ENCODE measurements at regions not wholly inside any gene's neighbourhood (a gene's known extent, or its start where the extent isn't known, plus 50 kb on each side); places are given as distances from the start of the nearest gene placed in this dataset.

GRCh38 chr10:30256084-30256483, 93.0 kb downstream of the MTPAP start:
- H3K9ac ChIP-seq (ENCODE audit: low read depth in 1 of 3, low read length in 3 of 3) = no peak overlapping the region
- no peaks in the 10 kb centered on the region for H3K27me3 ChIP-seq (ENCODE audit: control insufficient read depth in 3 of 3, insufficient read depth in 3 of 3, low read length in 3 of 3)
- H3K4me1 ChIP-seq (ENCODE audit: control insufficient read depth in 3 of 3, insufficient read depth in 3 of 3, low read length in 3 of 3) = no peaks in the 10 kb centered on the region
- H3K27ac ChIP-seq (ENCODE audit: low read depth, low read length) = no peak overlapping the region
- H3K4me3 ChIP-seq (ENCODE audit: low read length in 3 of 3) = no peak overlapping the region
- H3K9me3 ChIP-seq (ENCODE audit: control insufficient read depth in 3 of 3, low read length in 3 of 3) = peaks cover 0 to 2% (median 2%) of the 10 kb centered on the region in 3 donors
- no peaks in the 10 kb centered on the region for H3K36me3 ChIP-seq (ENCODE audit: control insufficient read depth in 3 of 3, insufficient read depth in 3 of 3, low read length in 3 of 3)

DNA sequence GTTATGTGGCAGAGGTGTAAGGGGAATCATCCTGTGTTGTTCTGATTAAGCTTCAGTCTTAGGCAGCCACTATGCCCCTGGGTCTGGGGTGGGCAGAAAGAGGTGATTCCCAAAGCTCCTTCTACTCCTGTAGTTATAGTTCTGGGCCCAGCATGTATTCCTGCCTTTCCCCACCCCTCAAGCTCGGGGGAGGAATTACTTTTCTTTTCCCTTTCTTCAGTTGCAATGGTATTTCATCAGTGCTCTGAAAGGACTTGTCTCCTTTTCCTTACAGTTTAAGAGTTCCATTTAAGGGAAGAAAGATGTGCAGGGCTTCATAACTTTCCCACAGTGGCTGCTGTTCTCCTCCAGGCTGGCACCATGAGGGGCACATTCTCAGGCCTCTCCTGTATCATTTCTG, 94.2 kb downstream of the MTPAP start:
- Histone ChIP-seq H3K4me1 (ENCODE audit: control insufficient read depth in 3 of 3, insufficient read depth in 3 of 3, low read length in 3 of 3) (no peaks in the 10 kb centered on the region), H3K27me3 (ENCODE audit: control insufficient read depth in 3 of 3, insufficient read depth in 3 of 3, low read length in 3 of 3) (no peaks in the 10 kb centered on the region), H3K27ac (ENCODE audit: low read depth, low read length) (no peak overlapping the region), H3K4me3 (ENCODE audit: low read length in 3 of 3) (no peak overlapping the region), H3K9ac (ENCODE audit: low read depth in 1 of 3, low read length in 3 of 3) (no peak overlapping the region), H3K9me3 (ENCODE audit: control insufficient read depth in 3 of 3, low read length in 3 of 3) (peaks cover 0 to 2% (median 2%) of the 10 kb centered on the region in 3 donors), H3K36me3 (ENCODE audit: control insufficient read depth in 3 of 3, insufficient read depth in 3 of 3, low read length in 3 of 3) (no peaks in the 10 kb centered on the region)

- H3K4me1 ChIP-seq (ENCODE audit: control insufficient read depth in 3 of 3, insufficient read depth in 3 of 3, low read length in 3 of 3) = no peaks in the 10 kb centered on the region
- H3K27me3 ChIP-seq (ENCODE audit: control insufficient read depth in 3 of 3, insufficient read depth in 3 of 3, low read length in 3 of 3) = no peaks in the 10 kb centered on the region
- H3K36me3 ChIP-seq (ENCODE audit: control insufficient read depth in 3 of 3, insufficient read depth in 3 of 3, low read length in 3 of 3) = no peaks in the 10 kb centered on the region
- no peak overlapping the region for H3K9ac ChIP-seq (ENCODE audit: low read depth in 1 of 3, low read length in 3 of 3)
- H3K9me3 ChIP-seq (ENCODE audit: control insufficient read depth in 3 of 3, low read length in 3 of 3) = no peaks in the 10 kb centered on the region
- no peak overlapping the region for H3K27ac ChIP-seq (ENCODE audit: low read depth, low read length)
- H3K4me3 ChIP-seq (ENCODE audit: low read length in 3 of 3) = no peak overlapping the region
Observed at GRCh38 chr10:30248728-30249127, 100.3 kb downstream of the MTPAP start.

DNA sequence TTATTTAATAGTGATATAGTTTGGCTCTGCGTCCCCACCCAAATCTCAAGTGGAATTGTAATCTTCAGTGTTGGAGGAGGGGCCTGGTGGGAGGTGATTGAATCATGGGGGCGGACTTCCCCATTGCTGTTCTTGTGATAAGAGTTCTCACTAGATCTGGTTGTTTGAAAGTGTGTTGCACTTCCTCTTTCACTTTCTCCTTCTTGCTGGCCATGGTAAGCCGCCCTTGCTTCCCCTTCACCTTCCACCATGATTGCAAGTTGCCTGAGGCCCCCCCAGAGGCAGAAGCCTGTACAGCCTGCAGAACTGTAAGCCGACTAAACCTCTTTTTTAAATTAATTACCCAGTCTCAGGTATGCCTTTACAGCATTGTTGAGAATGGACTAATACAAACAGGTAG, 101.4 kb downstream of the MTPAP start:
- Histone ChIP-seq H3K9ac (ENCODE audit: low read depth in 1 of 3, low read length in 3 of 3) (no peak overlapping the region), H3K27ac (ENCODE audit: low read depth, low read length) (no peak overlapping the region), H3K27me3 (ENCODE audit: control insufficient read depth in 3 of 3, insufficient read depth in 3 of 3, low read length in 3 of 3) (no peaks in the 10 kb centered on the region), H3K9me3 (ENCODE audit: control insufficient read depth in 3 of 3, low read length in 3 of 3) (no peaks in the 10 kb centered on the region), H3K4me1 (ENCODE audit: control insufficient read depth in 3 of 3, insufficient read depth in 3 of 3, low read length in 3 of 3) (no peaks in the 10 kb centered on the region), H3K36me3 (ENCODE audit: control insufficient read depth in 3 of 3, insufficient read depth in 3 of 3, low read length in 3 of 3) (no peaks in the 10 kb centered on the region), H3K4me3 (ENCODE audit: low read length in 3 of 3) (no peak overlapping the region)

DNA sequence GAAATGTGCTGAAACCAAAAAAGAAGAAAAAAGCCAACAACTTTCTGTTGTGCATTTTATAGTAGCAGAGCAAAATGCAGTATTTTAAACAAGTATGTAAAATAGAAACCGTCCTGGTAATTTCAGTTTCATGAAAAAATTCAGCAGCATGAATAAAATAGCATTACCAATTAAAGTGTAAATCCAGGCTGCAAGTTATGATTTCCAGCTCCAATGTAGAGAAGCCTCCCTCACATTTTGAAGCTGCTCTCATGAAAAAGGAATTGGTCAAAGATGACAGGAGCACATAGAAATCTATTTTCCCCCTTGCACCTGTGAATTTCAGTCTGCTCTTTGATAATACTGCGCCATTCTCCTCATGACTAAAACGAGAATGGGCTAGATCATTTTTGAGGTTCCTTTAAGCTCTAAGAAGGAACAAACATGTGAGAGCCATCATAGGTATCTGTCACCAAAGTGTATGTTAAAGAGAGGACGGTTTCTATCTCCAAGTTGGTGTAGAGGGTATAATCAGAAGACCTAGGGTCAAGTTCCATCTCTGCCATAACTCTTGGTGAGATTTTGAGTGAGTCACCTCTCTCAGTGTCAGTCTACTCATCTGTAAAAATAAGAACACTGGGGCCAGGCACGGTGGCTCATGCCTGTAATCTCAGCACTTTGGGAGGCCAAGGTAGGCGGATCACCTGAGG, 107.5 kb downstream of the MTPAP start:
- Histone ChIP-seq H3K4me1 (ENCODE audit: control insufficient read depth in 3 of 3, insufficient read depth in 3 of 3, low read length in 3 of 3) (peaks cover 0 to 2% (median 0%) of the 10 kb centered on the region in 3 donors), H3K4me3 (ENCODE audit: low read length in 3 of 3) (no peak overlapping the region)

GRCh38 chr10:30238836-30239235, 110.2 kb downstream of the MTPAP start:
- Histone ChIP-seq H3K27ac (ENCODE audit: low read depth, low read length) (no peak overlapping the region), H3K36me3 (ENCODE audit: control insufficient read depth in 3 of 3, insufficient read depth in 3 of 3, low read length in 3 of 3) (no peaks in the 10 kb centered on the region), H3K9me3 (ENCODE audit: control insufficient read depth in 3 of 3, low read length in 3 of 3) (no peaks in the 10 kb centered on the region), H3K4me1 (ENCODE audit: control insufficient read depth in 3 of 3, insufficient read depth in 3 of 3, low read length in 3 of 3) (peaks cover 0 to 2% (median 0%) of the 10 kb centered on the region in 3 donors), H3K4me3 (ENCODE audit: low read length in 3 of 3) (no peak overlapping the region), H3K27me3 (ENCODE audit: control insufficient read depth in 3 of 3, insufficient read depth in 3 of 3, low read length in 3 of 3) (no peaks in the 10 kb centered on the region), H3K9ac (ENCODE audit: low read depth in 1 of 3, low read length in 3 of 3) (no peak overlapping the region)

More for the DNA sequence above, 107.5 kb downstream of the MTPAP start:
- Histone ChIP-seq H3K9me3 (ENCODE audit: control insufficient read depth in 3 of 3, low read length in 3 of 3) (no peaks in the 10 kb centered on the region), H3K27me3 (ENCODE audit: control insufficient read depth in 3 of 3, insufficient read depth in 3 of 3, low read length in 3 of 3) (no peaks in the 10 kb centered on the region), H3K27ac (ENCODE audit: low read depth, low read length) (no peak overlapping the region), H3K36me3 (ENCODE audit: control insufficient read depth in 3 of 3, insufficient read depth in 3 of 3, low read length in 3 of 3) (no peaks in the 10 kb centered on the region), H3K9ac (ENCODE audit: low read depth in 1 of 3, low read length in 3 of 3) (no peak overlapping the region)

- H3K4me3 ChIP-seq (ENCODE audit: low read length in 3 of 3) = no peak overlapping the region
- no peaks in the 10 kb centered on the region for H3K27me3 ChIP-seq (ENCODE audit: control insufficient read depth in 3 of 3, insufficient read depth in 3 of 3, low read length in 3 of 3)
- H3K4me1 ChIP-seq (ENCODE audit: control insufficient read depth in 3 of 3, insufficient read depth in 3 of 3, low read length in 3 of 3) = no peaks in the 10 kb centered on the region
- H3K9ac ChIP-seq (ENCODE audit: low read depth in 1 of 3, low read length in 3 of 3) = no peak overlapping the region
- H3K36me3 ChIP-seq (ENCODE audit: control insufficient read depth in 3 of 3, insufficient read depth in 3 of 3, low read length in 3 of 3) = no peaks in the 10 kb centered on the region
- H3K9me3 ChIP-seq (ENCODE audit: control insufficient read depth in 3 of 3, low read length in 3 of 3) = no peaks in the 10 kb centered on the region
- H3K27ac ChIP-seq (ENCODE audit: low read depth, low read length) = no peak overlapping the region
Observed at GRCh38 chr10:30233186-30233959, 115.7 kb downstream of the MTPAP start.

- Histone ChIP-seq H3K36me3 (ENCODE audit: control insufficient read depth in 3 of 3, insufficient read depth in 3 of 3, low read length in 3 of 3) (no peaks in the 10 kb centered on the region), H3K27ac (ENCODE audit: low read depth, low read length) (no peak overlapping the region), H3K27me3 (ENCODE audit: control insufficient read depth in 3 of 3, insufficient read depth in 3 of 3, low read length in 3 of 3) (no peaks in the 10 kb centered on the region), H3K9ac (ENCODE audit: low read depth in 1 of 3, low read length in 3 of 3) (no peak overlapping the region), H3K9me3 (ENCODE audit: control insufficient read depth in 3 of 3, low read length in 3 of 3) (no peaks in the 10 kb centered on the region), H3K4me1 (ENCODE audit: control insufficient read depth in 3 of 3, insufficient read depth in 3 of 3, low read length in 3 of 3) (peaks cover 0 to 3% (median 0%) of the 10 kb centered on the region in 3 donors), H3K4me3 (ENCODE audit: low read length in 3 of 3) (no peak overlapping the region)
Observed at GRCh38 chr10:30231709-30232108, 117.4 kb downstream of the MTPAP start.

GRCh38 chr10:30231071-30231652, 117.9 kb downstream of the MTPAP start:
- peaks cover 0 to 3% (median 0%) of the 10 kb centered on the region in 3 donors for H3K4me1 ChIP-seq (ENCODE audit: control insufficient read depth in 3 of 3, insufficient read depth in 3 of 3, low read length in 3 of 3)
- no peaks in the 10 kb centered on the region for H3K36me3 ChIP-seq (ENCODE audit: control insufficient read depth in 3 of 3, insufficient read depth in 3 of 3, low read length in 3 of 3)
- H3K27me3 ChIP-seq (ENCODE audit: control insufficient read depth in 3 of 3, insufficient read depth in 3 of 3, low read length in 3 of 3) = no peaks in the 10 kb centered on the region
- H3K27ac ChIP-seq (ENCODE audit: low read depth, low read length) = no peak overlapping the region
- H3K4me3 ChIP-seq (ENCODE audit: low read length in 3 of 3) = no peak overlapping the region
- no peaks in the 10 kb centered on the region for H3K9me3 ChIP-seq (ENCODE audit: control insufficient read depth in 3 of 3, low read length in 3 of 3)
- no peak overlapping the region for H3K9ac ChIP-seq (ENCODE audit: low read depth in 1 of 3, low read length in 3 of 3)

DNA sequence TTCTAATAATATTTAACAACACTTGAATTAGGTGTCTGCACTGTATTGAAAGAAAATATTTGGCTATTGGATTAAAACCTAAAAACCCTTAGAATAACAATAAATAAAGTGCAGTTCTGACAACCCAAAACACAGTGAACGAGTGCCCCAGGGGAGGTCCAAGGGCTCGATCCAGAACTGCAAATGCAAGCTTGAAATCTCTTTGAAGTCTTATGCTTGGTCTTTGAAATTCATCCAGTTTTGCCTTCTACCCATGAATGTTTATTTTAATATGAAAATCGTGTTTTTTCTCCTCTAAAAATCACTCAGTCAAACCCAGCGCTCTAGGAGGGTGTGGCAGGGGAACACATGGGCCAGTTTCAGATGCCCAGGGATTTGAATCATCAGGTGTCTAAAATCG, 119.5 kb downstream of the MTPAP start:
- Histone ChIP-seq H3K4me3 (ENCODE audit: low read length in 3 of 3) (no peak overlapping the region), H3K27ac (ENCODE audit: low read depth, low read length) (no peak overlapping the region), H3K9me3 (ENCODE audit: control insufficient read depth in 3 of 3, low read length in 3 of 3) (no peaks in the 10 kb centered on the region), H3K36me3 (ENCODE audit: control insufficient read depth in 3 of 3, insufficient read depth in 3 of 3, low read length in 3 of 3) (no peaks in the 10 kb centered on the region), H3K9ac (ENCODE audit: low read depth in 1 of 3, low read length in 3 of 3) (no peak overlapping the region), H3K27me3 (ENCODE audit: control insufficient read depth in 3 of 3, insufficient read depth in 3 of 3, low read length in 3 of 3) (no peaks in the 10 kb centered on the region), H3K4me1 (ENCODE audit: control insufficient read depth in 3 of 3, insufficient read depth in 3 of 3, low read length in 3 of 3) (peaks cover 0 to 3% (median 0%) of the 10 kb centered on the region in 3 donors)

Data from skeletal muscle tissue (tissue), 3 donors.